ENCODE measurements at regions not wholly inside any gene's neighbourhood (a gene's known extent, or its start where the extent isn't known, plus 50 kb on each side); places are given as distances from the start of the nearest gene placed in this dataset.

DNA sequence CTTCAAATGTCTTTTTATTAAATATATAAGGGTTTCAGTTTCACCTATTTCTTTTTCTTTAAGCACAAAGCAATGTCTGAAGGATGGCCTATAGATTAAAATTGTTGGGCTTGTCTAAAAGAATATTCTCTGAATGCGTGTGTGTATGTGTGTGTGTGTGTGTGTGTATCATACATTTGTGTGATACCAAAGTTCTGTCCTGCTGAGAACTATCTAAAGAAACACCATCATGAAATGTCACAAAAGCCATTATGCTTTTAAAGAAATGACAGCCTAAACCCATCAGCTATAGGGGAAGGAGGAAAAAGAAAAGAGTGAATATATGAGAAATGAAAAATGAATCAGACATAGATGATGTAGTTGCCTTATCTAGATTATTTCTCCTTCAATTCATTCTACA is 1501.5 kb upstream of the TENM3 start:
- no peak for DNase-seq (ENCODE audit: low read depth)

DNA sequence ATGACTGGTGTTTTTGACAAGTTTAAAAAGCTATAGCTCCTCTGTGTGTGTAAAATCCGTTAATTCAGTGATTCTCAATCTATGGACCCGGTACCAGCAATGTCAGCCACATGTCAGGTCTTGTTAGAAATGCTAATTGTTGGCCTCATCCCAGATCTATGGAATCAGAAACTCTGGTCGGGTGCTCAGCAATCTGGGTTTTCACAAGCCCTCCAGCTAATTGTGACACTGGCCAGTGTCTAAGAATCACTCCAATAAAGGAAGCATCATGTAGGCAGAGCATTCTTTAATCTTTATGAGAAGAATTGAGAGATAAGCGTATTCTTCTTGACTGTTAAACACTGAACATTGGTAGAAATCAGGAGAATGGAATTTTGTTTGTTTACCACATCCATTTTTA is 1498.2 kb upstream of the TENM3 start:
- DNase-seq (ENCODE audit: low read depth), result no peak

DNA sequence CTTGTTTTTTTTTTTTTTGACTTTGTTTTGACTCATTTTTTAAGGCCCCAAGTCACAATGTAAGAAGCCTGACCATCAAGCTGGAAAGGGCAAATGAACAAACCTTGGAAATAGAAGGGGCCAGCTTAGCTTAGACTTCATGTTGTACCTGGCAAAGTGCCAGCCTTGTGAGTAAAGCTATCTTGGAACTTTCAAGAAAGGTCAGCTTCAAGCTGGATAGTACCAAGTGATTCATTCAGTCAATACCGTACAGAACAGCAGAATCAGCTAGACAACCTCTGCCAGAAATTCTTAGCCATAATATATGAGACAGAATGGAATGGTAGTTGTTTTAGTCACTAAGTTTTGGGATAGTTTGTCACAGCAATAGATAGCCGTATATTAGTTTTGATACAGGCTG is 1492.2 kb upstream of the TENM3 start:
- no peak for DNase-seq (ENCODE audit: low read depth)

DNA sequence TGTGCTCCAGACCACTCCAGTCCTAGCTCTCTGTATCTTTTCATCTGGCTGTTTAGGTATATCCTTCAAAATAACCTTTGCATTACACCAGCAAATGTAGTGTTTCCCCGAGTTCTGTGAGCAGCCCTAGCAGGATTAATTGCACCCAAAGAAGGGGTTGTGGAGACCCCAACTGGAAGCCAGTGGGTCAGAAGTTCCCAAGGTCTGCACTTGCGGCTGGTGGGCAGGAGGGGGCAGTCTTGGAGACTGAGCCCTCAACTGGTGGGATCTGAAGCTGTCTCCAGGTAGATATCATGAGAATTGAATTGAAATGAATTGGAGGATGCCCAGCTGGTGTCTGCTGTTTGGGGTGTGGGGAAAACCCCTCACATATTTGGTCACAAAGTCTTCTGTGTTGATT is 1485.3 kb upstream of the TENM3 start:
- DNase-seq (ENCODE audit: low read depth), result no peak

DNA sequence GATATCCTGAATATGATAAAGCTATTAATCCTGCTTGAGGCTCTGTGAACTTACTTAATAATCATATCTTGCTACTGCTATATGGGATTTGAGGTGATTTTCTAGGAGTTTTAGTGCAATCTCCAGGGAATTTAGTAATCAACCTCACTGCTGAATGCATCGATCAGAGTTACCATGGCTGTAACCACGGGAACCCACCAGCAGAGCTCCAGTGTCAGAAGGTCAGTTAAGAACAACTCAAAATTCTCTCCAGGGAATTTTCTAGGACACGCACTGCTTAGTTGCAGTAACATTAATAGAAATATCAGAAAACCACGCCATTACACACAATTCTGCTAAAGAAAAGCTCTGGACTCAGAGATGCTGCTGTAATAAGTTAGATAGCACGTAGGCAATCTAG is 1477.2 kb upstream of the TENM3 start:
- DNase-seq (ENCODE audit: low read depth), result no peak

DNA sequence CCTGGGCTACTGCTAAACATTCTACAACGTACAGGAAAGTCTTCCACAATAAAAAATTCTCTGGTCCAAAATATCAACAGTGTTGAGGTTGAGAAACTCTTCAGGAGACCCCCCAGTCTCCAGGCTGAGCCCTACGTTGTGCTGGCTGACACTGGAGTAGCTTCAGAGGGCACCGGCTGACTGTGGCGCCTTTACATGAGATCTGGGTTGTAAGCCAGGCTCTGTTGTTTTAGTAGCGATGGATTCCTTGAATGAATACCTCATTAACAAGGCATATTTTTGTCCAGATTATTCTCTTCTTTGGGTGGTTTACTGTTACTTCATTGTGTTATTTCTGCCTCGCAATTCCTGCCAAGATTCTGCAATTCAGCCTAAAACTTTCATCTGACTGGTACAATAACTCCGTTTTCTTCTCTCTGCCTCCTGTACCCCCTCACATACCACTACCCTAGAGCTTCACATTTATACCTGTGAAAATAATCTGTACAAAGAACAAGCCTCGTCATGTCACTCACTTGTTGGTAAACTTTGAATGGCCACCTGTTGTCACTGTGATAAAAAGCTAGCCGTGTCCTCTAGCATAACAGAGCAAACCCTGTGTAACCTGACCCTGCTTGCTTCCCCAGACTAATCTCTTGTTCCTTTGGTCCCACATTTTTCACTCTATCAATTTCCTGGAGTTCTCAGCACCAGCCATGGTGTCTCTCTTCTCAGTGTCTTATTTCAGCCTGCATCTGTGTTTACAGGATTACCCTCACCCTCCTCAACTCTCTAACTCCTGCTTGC is 1476.1 kb upstream of the TENM3 start:
- DNase-seq (ENCODE audit: low read depth), result no peak

DNA sequence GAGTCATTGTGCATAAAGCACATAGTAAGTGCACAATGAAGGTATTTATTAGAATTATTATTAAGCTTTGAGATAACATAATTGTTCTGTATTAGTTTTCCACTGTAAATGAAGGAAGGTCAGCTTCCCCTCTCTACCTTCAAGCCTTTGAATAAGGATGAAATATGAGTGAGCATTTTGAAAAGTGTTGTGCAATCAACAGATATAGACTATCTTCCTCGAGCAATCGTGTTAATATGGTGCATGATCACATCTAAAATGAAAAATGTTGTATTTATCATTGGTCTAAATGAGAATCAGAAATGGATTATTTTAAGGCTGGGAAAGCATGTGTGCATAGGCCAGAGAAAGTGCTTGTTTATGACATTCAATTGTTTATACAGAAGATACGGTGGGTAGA is 1474.6 kb upstream of the TENM3 start:
- DNase-seq (ENCODE audit: low read depth), result no peak

DNA sequence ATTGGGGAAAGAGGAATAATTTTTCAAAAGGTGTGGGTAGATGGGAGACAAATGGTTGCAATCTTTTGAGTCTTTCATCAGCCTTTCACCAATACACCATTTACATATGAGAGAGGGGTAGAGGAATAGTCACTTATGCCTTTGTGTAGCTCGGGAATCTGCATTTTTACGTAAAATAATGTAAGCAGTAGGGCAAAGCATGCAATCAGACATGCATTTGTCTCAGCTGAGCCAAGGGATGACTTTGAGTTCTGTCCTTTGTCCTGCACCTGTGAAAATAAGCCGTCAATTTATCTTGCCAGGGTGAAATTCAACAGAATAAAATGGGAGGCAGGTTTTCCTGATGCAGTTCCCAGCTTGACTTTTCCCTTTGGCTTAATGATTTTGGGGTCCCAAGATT is 1473.4 kb upstream of the TENM3 start:
- no peak for DNase-seq (ENCODE audit: low read depth)

DNA sequence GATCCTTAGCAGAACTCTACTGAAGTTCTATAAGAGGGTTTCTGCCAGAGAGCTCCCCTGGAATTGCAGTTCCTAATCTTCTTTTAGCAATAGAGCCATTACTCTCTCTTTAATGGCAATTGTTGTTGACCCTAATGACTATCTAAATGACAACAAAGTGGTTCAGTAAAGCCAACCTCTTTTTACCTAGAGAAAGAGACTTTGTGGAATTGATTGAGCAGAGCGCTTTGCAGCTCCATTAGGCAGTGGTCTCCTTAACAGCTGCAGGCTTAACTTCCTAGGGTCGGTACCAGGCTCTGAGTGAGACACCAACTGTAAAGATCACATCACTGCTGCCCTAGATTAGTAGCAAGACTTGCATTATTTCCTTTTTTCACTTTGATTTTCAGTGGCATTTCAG is 1472.9 kb upstream of the TENM3 start:
- DNase-seq (ENCODE audit: low read depth), result no peak

DNA sequence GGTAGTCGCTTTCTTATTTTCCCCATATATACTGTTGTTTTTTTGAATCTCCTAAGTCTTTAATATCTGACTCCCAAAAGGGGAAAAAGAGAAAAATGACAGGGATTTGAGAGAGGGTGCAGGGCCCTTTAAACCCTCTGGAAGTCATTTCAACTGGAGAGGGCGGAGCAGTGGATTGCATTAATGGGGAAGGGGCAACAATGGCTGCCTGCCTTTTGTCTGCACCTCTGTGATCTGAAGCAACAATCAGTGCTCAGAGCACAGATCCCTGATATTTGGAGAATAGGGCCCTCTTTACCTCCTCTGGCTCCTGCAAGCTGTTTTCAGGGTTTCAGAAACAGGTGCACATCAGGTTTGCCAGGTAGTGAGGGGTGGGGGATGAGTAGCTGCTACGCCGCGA is 1458.3 kb upstream of the TENM3 start:
- no peak for DNase-seq (ENCODE audit: low read depth)

DNA sequence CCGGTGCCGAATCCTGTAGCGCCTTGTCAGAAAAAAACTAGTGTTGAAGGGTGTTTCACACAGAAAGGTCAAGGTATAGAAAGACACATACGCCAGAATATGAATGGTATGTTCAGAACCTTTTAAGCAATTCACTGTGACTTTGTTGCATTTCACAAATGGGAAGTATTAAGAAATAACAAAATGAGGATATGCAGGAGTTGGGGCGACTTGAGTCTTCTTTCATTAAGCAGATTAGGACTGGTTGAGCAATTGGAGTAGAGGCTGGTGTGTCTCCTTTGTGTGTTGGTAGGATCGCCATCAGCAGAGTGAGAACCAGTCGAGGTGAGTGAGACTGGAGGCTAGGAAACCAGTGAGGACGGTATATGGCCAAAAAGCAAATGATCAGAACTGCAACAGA is 1454.5 kb upstream of the TENM3 start:
- DNase-seq (ENCODE audit: low read depth), result no peak

DNA sequence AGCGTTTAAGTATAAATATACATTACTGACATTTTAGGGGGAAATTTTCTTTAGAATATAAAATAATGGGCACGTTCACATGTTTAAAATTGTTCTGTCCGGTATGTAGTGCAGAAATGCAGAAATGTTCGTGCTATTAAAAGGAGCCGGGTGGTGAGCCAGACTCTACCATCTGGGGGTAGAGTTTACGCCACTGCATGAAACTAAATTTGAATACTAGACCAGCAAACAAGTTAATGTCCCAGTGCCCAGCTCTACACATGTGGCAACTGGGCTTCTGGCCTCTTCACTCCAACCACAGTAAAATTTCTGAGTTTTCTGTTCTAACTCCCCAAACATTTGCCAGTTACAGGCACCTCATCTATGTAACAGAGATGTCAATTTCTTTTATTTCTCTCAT is 1453.3 kb upstream of the TENM3 start:
- no peak for DNase-seq (ENCODE audit: low read depth)

DNA sequence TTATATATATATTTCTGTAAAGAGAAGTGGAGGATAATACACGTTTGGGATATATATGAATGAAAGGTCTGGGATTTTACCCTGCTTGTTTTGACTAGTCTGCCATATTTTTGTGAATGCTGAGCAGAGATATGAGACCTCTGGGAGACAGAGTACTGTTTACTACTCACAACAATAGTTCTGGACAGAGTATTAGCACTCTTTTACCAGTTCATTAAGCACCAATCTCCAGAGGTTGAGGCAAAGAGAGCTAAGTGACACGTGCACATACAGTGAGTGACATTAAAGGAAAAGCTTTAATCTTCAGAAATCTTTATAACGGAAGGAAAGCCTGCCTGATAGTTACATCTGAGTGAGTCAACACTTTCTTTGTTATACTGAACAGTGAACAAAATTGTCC is 1452.7 kb upstream of the TENM3 start:
- no peak for DNase-seq (ENCODE audit: low read depth)

DNA sequence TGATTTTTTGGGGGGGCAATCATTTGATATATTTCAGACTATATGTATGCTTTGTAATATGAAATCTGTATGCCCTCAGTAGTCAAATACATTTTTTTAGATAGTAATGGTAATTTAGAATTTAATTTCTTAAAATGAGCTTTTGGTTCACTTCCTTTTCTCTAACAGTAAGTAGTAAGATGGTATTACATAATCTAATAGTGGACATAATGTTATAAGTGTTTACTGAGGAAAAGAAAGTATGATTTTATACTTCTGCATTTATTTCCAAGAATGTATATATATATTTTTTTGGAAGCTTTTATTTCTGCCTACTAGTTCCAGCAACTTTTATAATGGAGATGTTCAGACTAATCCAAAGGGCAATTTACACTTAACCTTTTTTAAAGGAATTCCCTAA is 1450.7 kb upstream of the TENM3 start:
- no peak for DNase-seq (ENCODE audit: low read depth)

DNA sequence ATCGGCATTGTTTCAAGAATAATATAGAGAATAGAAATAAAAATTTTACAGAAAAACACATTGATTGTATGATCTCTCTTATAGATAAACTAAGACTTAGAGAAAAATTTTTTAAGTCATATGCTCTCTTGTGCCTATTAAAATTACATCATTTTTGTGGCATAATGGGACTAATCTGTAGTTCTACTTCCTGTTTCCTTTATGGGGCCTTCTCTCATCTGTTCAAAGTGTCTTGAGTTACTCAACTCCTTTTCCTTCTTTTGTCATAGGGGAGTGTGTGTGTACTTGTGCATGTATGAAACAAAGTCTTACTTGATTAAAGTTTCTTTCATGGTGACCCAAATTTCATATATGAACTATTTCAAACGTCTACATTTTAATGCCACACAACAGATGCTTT is 1448.9 kb upstream of the TENM3 start:
- no peak for DNase-seq (ENCODE audit: low read depth)

DNA sequence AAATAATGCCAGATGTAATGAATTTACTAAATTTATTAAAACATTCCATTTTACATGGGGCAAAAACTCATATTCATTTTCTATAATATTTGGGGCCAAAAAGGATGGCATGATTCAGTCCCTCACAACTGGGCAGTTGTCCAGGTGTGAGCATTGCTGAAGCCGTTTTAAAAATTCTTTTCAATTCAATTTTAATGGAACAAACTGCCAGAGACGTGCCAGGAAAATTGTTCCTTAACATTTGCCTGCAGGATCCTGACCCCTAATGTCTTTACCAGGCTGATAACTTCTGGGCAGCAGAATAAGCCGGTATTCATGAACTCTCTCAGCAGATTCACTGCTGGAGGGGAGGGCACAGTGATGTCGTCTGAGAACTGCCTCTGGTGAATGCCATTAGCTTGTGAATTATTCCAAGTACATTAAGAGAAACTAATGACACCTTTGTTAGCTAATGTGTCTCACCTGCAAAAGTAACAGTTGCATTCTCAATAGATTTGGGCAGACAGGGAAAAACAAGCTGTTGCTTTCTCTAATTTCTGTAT is 1445.1 kb upstream of the TENM3 start:
- no peak for DNase-seq (ENCODE audit: low read depth)

DNA sequence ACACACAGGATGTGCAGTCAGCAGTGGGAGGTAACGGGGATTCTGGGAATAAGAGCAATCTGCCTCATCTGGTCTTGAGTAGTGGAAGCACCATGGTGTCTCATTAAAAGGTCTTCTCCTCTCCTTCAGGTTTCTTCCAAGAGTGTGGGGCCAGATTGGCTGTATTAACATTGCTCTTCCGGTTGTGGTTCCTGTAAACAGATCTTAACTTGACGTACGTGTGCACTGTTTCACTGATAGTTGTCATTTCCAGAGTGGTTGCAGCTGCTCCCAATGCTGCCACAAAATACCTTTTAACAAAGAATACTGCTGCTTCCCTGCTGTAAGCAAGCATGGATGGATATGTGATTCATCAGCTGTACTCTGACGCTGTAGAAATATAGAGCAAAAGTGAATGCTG is 1443.4 kb upstream of the TENM3 start:
- DNase-seq (ENCODE audit: low read depth), result no peak

DNA sequence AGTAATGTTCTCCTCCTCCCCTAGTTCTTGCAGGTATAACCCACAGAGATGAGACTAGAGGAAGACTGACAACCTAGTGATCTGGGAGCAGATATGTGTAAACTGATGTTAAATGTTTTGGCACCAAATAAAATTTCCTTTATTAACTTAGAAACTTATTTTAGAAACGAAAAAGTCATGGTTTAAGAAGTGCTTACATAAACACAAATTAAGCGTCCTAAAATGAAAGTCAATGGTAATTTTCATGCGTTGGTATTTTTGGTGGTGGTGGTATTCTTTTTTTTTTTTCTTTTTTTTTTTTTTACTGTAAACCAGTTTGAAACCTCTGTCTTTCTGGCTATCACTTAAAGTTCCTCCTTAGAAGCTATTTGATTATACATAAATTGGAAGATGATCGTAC is 1438.1 kb upstream of the TENM3 start:
- DNase-seq (ENCODE audit: low read depth), result no peak

DNA sequence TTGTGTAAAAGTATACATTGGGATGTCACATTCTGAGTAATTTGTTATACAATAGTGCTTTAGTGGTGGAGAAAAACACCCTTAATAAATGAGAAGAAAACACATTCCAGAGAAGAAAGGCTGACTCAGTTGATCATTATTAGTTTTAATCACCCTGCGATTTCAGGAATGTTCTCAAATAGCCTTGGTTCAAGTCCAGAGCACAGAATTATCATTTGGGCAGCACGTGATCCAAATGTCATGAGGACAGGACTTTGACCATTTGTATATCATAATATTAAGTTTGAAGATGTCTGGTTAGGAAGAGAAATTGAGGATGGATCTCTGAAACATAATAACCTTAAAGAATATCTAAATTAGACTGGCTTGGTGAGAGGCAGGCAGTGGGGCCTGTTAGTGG is 1434.3 kb upstream of the TENM3 start:
- no peak for DNase-seq (ENCODE audit: low read depth)

DNA sequence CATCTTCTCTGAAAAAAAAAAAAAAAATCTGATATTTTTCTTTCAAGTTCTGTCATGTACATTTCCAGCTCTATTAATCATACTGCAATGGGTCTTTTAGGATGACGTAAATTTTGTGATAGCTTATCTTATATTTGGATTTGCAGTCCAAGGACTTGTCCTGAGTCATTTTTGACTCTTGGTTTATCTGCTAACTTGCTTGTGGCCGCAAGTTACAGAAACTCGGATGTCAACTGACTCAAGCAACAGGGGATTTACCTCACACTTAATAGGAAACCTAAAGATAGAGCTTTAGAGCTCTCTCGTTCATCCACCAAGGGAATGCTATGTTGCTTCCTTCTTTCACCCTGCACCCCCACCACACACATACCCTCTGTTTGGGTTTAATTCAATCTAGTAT is 1433.8 kb upstream of the TENM3 start:
- no peak for DNase-seq (ENCODE audit: low read depth)

DNA sequence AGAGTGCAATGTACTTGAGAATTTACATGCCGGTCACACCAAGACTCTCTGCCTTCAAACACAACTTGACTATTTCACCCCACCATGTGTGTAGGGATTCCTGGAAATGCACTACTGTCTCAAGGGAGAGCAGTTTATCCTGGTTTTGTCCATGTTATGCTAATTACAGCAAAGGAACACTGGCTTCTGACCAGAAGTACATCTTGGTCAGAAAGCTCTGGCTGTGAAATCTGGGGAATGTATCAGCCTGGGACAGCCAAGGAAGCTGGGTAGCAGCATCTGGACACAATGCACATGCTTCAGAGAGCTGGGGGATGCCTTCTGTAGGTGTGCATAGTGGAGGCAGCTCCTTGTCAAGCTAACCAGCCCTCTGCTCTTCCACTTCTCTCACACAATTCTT is 1432.6 kb upstream of the TENM3 start:
- DNase-seq (ENCODE audit: low read depth), result no peak

DNA sequence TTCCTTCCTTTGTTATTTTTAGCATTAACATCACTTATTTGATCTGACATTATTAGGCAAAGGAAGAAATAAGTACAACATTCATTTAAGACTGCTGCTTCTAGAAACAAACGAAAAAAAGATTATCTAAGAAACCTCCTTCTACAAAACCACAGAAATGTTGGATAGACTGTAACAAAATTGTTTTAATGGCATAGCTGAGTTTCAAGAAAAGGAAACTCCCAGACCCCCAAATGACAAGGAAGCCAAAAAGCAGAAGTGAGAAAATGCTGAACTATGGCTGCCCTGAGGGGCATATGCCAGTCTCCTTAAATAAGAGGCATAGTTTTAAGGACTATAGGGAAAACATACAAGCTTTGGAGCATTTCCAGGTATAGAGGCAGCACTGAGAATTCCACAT is 1431.6 kb upstream of the TENM3 start:
- DNase-seq (ENCODE audit: low read depth), result no peak

DNA sequence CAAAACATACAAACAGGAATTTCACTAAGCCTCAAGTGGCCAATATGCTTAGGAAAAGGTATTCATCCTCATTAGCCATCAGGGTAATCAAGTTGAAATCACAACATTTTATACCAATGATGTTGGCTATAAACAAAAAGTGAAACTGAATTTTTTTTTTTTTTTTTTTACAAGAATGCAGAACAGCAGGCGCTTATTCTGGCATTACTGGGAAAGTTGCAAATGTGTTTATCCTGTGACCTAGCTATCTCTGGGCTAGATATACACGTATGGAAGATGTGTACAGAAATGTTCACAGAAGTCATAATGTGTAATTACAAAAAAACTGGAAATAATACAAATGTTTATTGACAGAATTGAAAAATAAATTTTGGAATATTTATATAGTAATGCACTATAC is 1430.4 kb upstream of the TENM3 start:
- DNase-seq (ENCODE audit: low read depth), result no peak

DNA sequence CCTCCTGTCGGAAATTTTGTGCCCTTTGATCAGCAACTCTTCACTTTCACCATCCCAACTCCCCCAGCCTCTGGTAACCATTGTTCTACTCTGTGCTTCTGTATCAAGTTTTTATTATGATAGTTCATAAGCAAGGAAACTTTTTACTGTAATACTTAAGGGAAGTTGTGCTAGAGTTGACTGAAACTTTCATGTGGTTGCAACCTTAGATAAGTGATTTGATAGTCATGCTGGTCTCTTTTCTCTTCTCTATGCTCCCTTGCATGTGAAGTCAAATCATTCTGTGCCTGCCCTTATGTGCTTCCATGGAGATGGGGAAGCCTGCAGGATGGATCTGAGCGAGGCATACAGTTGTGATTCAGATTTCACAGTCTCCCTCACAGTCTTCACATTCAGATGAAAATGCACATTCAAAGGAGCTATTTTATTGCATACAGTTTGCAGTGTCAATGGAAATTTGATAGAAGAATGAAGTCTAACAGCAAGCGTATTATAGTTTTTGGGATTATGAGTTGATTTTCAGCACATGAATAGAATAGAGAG is 1428.3 kb upstream of the TENM3 start:
- DNase-seq (ENCODE audit: low read depth), result no peak

All from activated gamma-delta T cell treated with anti-CD3 and anti-CD28 coated beads, Interleukin-2, amount 50 U/mL, for 16 hours (primary cell).